NCI-H146 (cell line): ENCODE measurements at regions not wholly inside any gene's neighbourhood (a gene's known extent, or its start where the extent isn't known, plus 50 kb on each side); places are given as distances from the start of the nearest gene placed in this dataset.
A peak's percentile ranks its signal among the peaks of the same experiment; 100 is the strongest.

ENCODE experiments used
- DNase-seq: peaks from one replicate; lab custom pipeline; 2025; lab: John Stamatoyannopoulos, UW

DNA sequence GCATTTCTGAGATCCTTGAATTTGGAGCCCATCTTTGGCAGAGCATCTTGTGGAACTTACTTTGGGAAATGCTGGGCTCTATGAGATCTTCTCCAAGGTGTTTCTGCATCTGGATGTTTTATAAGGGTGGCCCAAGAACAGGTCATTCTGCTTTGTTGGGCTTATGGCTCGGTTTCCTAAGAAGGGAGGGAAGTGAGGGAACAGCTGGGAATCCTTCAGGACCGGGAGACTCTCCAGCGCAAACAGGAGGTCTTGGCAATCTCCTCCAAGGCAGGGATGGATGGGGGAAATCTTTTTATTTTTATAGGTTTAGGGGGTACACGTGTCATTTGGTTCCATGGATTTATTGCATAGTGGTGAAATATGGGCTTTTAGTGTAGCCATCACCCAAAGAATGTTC, 54.7 kb downstream of the IRX3 start:
- DNase-seq = no peak

DNA sequence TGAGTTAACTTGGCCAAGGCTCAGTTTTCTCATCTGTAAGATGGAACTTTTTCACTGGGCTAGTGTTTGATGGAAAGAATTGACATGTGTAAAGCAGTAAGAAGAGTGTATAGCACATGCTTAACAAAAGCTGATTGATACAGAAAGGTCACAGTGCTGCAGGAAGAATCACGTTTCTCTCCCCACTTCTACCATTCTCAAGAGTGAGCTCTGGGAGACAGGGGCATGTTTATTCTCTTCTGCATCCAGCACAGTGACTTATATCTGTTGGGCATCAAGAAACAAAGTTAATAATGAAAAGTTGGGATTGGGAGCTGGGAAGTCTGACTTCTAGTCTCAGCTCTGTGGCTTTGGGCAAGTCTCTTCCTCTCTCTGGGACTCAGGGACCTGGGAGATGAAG, 55.3 kb downstream of the IRX3 start:
- DNase-seq = no peak

DNA sequence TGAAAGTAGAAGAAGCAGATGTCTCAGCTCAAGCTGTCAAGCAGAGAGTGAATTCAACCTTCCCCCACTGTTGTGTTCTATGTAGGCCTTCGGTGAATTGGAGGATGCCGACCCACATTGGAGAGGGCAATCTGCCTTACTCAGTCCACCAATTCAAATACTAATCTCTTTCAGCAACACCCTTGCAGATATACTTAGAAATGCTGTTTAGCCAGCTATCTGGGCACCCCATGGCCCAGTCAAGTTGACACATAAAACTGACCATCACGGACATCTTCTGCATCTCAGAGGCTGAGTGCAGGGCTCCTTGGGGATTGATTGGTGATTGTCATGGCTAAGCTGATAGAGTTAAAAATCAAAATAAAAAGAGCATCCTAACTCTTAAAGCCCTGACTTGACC, 58.3 kb downstream of the IRX3 start:
- no peak for DNase-seq

DNA sequence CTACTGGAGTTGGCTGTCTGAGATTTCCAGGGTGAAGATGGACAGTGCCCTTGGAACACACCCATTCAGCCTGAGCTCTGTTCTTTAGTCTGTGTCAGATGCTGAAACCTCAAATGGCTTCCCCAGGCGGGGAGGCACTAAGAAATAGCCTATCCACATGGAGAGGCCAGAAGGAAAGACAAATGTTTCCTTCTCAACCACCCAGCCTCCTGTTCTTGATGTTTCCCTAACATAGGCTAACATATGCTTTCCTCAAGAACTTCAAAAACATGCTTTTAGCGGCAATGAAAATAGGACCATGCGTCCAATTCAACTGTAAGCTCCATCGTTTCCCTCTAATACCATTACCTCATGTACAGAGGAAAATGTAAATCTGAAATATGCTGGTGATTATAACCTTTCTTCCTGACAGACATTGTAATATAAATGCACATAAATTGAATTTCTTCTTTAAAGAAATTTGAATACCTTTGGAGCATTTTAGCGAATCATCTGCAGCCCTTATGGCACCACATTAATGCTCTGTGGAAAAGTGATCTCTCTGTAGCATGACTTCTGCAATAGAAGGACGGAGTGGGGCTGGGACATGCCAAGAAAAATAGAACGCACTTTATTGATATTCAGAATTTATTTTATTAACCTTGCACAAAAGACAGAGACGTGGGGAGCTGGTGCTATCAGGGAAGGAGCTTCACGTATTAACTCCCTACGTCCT, 60.1 kb downstream of the IRX3 start:
- no peak for DNase-seq

DNA sequence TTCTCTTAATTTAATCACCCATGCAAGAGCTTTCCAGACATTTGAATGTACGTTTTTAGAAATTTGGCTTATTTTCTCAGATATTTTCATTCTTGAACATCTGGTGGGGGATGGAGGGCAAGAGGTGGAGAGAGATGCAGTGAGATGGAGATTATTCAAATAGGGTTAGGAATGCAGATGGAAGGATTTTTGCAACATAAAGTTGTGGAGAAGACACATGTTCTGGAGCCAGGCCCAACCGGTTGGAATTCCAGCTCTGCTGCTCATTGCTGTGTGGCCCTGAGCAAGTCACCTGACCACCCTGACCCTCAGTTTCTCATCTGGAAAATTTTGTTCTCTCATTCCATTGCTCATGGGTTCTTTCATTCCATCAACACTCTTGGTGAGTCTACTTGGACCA, 66.9 kb downstream of the IRX3 start:
- no peak for DNase-seq

DNA sequence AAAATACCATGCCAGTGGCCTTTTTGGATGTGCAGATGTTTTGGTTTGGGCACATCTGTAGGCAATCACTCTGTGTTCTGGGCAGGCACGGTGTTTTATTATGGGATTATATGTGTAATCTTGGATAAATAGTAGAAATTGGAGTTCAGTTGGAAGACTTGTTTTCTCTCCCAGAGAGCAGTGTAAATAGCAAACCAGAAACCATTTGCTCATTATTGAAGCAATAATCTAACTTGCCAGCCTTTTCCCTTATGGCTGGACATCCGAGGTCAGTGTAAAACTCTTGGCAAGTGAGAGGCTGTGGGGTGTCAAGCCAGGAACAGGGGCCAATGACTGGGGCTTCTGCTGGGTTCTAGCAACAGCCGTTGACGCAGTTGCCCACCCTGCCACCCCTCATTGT, 69.9 kb downstream of the IRX3 start:
- no peak for DNase-seq

DNA sequence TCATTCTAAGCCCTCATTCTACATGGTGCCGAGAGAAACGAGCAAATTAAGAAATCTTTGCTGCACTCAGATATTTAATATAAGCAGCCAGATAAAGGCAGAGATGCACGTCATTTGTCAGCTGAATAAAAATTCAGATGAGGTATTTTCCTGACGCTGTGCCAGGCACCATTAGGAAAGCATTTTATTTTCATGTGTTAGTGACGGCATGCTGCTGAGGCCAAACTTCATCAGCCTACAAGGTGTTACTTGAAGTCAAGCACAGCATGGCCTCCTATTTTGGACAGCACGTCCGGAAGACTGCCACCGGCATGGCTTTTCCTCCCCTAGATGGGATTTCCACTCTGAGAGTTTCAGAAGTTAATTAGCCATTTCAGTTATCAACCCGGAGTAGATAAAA, 70.3 kb downstream of the IRX3 start:
- no peak for DNase-seq

DNA sequence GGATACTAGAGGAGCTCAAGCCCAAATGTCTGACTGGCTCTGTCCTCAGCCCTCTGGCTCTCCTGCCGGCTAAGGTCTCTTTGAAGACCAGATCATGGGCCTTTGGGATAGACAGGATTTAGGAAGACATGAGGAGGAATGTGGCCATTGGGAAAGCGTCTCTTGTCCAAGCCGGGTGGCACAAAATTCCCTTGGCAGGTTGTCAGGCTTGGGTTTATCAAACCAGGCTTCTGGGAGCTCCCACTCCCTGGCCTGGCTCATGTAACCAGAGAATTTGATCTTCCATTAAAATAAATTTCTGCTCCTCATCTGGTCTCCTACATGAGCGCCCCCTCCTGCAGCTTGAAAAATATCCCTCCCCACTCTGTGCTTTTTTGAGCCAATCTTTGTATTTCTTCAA, 71.1 kb downstream of the IRX3 start:
- DNase-seq = no peak

DNA sequence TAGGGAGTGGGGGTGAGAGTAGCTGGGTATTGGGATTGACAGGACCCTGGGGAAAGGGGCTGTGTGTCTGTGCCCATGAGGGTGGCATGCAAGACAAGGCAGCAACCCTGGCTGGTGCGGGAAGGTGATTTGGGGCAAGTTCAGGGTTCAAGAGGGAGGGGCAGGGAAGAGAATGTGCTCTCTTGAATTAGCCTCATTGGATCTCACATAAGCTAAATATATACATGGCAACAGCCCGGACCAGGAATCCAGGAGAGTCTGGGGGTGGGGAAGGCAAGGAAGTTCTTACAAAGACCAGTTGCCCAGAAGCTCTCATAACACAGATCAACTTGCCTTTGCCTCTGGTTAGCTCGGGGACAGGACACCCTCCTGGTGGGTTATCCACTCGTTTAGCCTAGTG, 73.3 kb downstream of the IRX3 start:
- no peak for DNase-seq

DNA sequence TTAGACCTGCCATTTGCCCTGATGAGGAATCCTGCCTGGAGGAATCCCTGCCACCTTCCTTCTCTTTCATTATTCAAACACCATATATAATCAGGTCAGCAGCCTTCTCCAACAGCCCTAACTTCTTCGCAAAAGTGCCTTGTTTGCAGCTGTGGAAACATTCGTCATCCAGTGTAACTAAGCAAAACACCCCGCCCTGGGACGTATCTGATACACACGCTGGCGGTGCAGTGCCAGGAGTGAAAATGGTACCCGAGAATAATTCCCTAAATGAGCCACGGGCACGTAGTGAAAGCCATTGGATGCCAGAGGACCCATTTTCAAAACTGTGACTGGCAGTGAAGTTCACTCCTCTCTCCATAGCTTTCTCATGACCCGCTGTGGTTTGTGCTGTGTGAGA, 73.7 kb downstream of the IRX3 start:
- no peak for DNase-seq

DNA sequence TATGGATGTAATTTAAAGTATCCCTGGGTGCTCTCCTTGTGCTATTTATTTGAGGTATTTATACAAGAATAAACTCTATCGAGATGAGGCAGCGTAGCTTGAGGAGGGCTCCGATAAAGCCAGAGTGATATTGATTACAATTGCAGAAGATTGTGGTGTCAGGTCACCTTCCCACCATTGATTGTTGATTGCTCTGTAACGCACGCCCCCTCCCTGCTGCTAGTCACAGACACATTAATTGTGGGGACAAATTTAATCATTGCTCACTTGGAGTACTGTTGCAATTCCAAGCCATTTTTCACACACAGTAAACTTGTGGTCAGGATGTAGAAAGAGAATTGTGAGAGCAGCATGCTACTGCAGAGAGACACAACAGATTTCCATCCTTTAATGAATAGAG, 75.4 kb downstream of the IRX3 start:
- peak; percentile 37 for DNase-seq

DNA sequence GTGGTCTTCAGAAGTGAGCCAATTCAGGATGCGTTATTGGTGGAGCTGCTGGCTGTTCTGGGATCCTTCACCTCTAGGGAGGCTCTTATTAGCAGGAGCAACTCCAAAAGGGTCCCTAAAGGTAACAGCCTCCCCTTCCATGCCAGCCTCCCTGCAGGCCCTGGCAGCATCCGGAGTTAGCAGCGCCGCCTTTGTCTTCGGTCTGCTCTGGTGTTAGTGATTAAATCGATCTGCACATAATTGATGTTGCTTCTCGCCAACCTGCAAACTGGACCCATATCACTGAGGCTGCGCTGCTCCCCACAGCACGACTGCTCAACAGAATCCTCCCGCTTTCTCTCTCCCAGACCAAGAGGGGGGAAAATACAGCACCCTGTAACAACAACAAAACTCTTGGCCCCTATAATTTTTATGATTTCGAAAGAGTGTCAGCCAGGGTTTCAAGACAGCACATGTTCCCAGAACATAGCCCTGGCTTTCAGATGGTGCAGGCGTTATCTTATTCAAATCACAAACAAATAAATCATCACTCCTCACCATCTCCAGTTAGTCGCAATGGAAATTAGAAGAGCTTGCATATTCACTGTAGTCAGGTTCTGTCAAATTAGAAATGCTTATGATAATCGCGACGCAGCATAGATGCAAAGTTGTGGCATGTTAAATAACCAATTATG, 76.0 kb downstream of the IRX3 start:
- peak; percentile 78 for DNase-seq

DNA sequence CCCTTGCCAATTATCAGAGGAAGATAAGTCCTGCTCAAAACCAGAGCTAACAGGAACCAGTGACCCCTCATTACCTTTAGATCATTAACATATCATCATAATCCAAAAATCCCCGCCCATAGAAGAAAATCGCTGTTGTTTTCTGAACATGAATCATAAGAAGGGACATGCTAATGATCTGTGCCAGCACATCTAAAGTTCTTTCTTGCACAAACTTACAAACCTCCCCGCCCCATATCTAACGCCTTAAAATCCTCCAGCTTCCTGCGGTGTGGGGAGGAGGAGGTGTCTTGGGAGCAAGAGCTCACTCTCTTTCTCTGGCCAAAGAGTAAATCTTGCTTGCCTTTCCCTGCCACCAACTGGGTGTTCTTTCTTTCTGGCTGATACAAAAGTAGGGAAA, 78.3 kb downstream of the IRX3 start:
- DNase-seq = no peak

DNA sequence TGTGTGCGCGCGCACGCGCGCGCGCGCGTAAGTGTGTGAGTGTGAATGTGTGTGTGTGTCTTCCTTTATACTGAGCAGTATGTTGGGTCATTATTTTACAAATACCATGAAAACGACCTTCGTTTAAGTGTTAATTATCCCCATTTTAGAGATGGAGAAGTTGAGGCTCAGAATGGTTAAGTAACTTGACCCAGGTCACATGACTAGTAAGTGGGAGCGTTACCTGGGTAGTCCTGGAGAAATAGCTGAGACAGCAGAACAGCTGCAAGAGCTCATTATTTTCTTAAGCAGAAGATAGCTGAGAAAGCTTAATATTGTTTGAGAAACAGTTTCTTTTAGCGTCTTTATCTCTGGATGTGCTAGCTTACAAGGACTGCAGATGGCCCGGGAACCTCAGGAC, 78.8 kb downstream of the IRX3 start:
- DNase-seq = no peak

DNA sequence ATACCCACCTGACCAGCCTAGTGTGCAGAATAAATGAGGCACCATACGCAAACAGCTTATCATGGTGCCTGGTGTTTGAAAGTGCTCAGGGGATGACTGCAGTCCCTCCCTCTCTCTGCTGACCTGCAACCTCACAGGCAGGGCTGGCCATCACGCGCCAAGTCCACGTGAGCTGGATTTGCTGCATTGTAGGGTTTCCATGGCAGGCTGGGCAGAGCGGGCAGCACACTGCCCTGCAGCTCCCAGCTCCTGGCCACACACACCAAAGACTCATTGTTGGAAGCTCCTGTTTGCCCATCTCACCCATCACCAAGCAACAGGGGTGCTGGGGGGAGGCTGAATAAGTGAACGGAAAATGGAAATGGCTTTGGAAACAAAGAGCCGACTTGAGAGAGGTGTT, 81.8 kb downstream of the IRX3 start:
- DNase-seq = peak; percentile 73

DNA sequence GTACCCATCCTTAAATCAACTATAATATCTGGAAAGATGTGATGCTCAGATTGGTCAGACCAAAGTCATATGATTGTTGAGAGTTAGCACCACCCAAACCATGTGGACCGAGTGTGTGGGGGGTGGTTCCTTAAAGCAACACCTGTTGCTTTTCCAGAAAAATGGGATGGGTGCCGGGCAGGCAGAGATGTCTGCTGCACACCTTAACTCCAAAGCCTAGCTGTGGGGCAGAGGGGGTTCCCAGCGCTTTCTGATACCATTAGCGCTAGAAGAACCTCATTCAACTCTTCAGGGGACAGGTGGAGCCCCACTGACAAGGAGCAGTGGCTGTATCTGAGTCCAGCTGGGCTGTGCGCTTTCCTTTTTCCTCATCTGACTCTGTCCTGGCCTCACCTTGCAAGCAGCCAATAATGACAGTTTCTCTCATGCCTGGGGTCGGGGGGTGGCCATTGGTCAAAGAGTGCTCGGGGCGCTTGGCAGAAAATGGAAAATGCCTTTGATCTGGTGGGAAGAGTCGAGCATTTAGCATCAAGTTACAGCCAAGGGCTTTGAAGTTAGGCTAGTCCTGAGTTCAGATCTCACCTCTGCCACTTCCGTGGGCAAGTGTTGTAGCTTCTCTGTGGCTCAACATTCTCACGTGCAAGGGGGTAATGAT, 82.6 kb downstream of the IRX3 start:
- DNase-seq = no peak

DNA sequence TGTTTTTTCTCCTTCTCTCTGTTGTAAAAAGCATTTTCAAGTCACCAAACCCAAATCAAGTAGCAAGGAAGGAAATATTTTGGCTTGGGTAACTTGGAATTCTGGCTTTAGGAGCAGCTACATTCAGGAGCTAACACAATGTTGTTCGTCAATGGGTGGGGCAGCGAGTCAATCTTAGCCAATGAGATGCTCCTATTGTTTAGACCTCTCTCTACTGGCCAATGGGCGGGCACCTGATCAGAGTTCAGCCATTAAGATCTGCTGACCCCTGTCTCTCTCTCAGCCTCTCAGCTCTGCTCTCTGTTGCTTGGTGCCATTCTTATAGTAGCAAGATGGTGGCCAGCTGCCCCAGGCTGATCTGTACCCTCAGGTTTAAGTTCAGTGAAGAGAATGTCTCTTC, 83.2 kb downstream of the IRX3 start:
- peak; percentile 4 for DNase-seq
